Common myeloid progenitor, CD34-positive (primary cell): ENCODE measurements at regions not wholly inside any gene's neighbourhood (a gene's known extent, or its start where the extent isn't known, plus 50 kb on each side); places are given as distances from the start of the nearest gene placed in this dataset.
"Not testable (repeated sequence)": the region's sequence is repeated elsewhere in the genome, so short reads cannot be mapped to it uniquely, and the experiment has no call there.

Experiments
- CTCF ChIA-PET: fragments of 350-600 bp; sonication (Branson Sonifier 250); formaldehyde crosslinking; loops from one replicate; lab custom pipeline; 2021; ENCODE audit warnings: antibody characterized with exemption; lab: Charles Lee
- POLR2A ChIA-PET: fragments of 350-600 bp; sonication (Branson Sonifier 250); formaldehyde crosslinking; loops from one replicate; lab custom pipeline; 2021; ENCODE audit warnings: antibody characterized with exemption; lab: Charles Lee
- DNase-seq, 3 donors: peaks; one replicate each; pipeline versions ENCODE4 v3.0.0 to v3.0.0-alpha.2; 2013
- H3K27ac ChIP-seq, 2 experiments: 1 replicate in 1 of 2; 2 replicates in 1 of 2; pipeline ENCODE4 v1.7.0; 2013; ENCODE audit warnings: inconsistent platforms in 2 of 2, low read length in 2 of 2, mild to moderate bottlenecking in 2 of 2, low read depth in 1 of 2, moderate library complexity in 1 of 2; ENCODE audit not compliant: severe bottlenecking in 2 of 2, insufficient read depth in 1 of 2, poor library complexity in 1 of 2
- H3K27me3 ChIP-seq, 5 experiments: replicated peaks in 2 of 5; 1 replicate in 3 of 5; 2 replicates in 2 of 5; pipeline versions ENCODE4 v1.6.1 to v1.7.0; 2013; ENCODE audit warnings: low read length in 4 of 5, mild to moderate bottlenecking in 2 of 5, moderate library complexity in 2 of 5, inconsistent platforms in 1 of 5; ENCODE audit not compliant: insufficient read depth in 5 of 5, control insufficient read depth in 4 of 5
- H3K36me3 ChIP-seq, 4 experiments: 1 replicate in 2 of 4; 2 replicates in 2 of 4; pipeline versions ENCODE4 v1.6.1 to v1.7.0; 2013; ENCODE audit warnings: low read length in 3 of 4, control low read depth in 1 of 4, mild to moderate bottlenecking in 1 of 4; ENCODE audit not compliant: control insufficient read depth in 4 of 4, insufficient read depth in 4 of 4
- H3K4me1 ChIP-seq, 4 experiments: 1 replicate in 3 of 4; 2 replicates in 1 of 4; pipeline versions ENCODE4 v1.6.1 to v1.7.1; 2013; ENCODE audit warnings: low read length in 3 of 4, mild to moderate bottlenecking in 3 of 4, control low read depth in 1 of 4, inconsistent platforms in 1 of 4, moderate library complexity in 1 of 4; ENCODE audit not compliant: control insufficient read depth in 4 of 4, insufficient read depth in 4 of 4; ENCODE audit errors: control extremely low read depth in 1 of 4
- H3K4me3 ChIP-seq, 7 experiments: 1 replicate in 4 of 7; 2 replicates in 3 of 7; pipeline versions ENCODE4 v1.5.1 to v1.7.0; 2013; ENCODE audit warnings: mild to moderate bottlenecking in 7 of 7, low read length in 6 of 7, moderate library complexity in 6 of 7, inconsistent platforms in 2 of 7, low read depth in 2 of 7, control low read depth in 1 of 7; ENCODE audit not compliant: insufficient read depth in 4 of 7, control insufficient read depth in 1 of 7; ENCODE audit errors: extremely low read depth in 1 of 7
- H3K9me3 ChIP-seq, 5 experiments: 1 replicate in 4 of 5; 2 replicates in 1 of 5; pipeline versions ENCODE4 v1.6.1 to v1.7.1; 2013; ENCODE audit warnings: low read length in 4 of 5, mild to moderate bottlenecking in 2 of 5, inconsistent platforms in 1 of 5, low read depth in 1 of 5, moderate library complexity in 1 of 5; ENCODE audit not compliant: control insufficient read depth in 4 of 5, insufficient read depth in 2 of 5; ENCODE audit errors: control extremely low read depth in 1 of 5
- WGBS: methylation state at CpG from one replicate; pipeline ENCODE4 v1.1.5; 2013; ENCODE audit not compliant: insufficient coverage; 5-methylcytosine and 5-hydroxymethylcytosine counted together

- ChIA-PET CTCF (interaction anchor here (0.6 to 0.7 kb wide), 2 partner anchors 26 to 985 kb away, joined by 3 read pairs; no protein-coding TSS in a partner anchor), POLR2A (no interaction called here)
- H3K4me3 ChIP-seq: no peak overlapping the region
- WGBS: 100% methylated on average over 2 of the region's 3 CpGs
- no peaks in the 10 kb centered on the region for H3K27me3 ChIP-seq
- H3K27ac ChIP-seq: no peak overlapping the region
- no peaks in the 10 kb centered on the region for H3K9me3 ChIP-seq
- H3K36me3 ChIP-seq: no peaks in the 10 kb centered on the region
- H3K4me1 ChIP-seq: no peaks in the 10 kb centered on the region
- DNase-seq: no peak
These were observed 204.5 kb downstream of the TXNL1 start for GRCh38 chr18:56433919-56434318.

- no peaks in the 10 kb centered on the region for H3K4me1 ChIP-seq
- no peak overlapping the region for H3K4me3 ChIP-seq
- POLR2A ChIA-PET: interaction anchor here (0.6 kb wide), 1 partner anchor 410 kb away, joined by 4 read pairs; no protein-coding TSS in a partner anchor
- no peak for DNase-seq
- no peaks in the 10 kb centered on the region for H3K27me3 ChIP-seq
- no peak overlapping the region for H3K27ac ChIP-seq
- no peaks in the 10 kb centered on the region for H3K36me3 ChIP-seq
- peaks cover 0 to 13% (median 0%) of the 10 kb centered on the region in 5 experiments for H3K9me3 ChIP-seq
- CTCF ChIA-PET: no interaction called here
These were observed 206.8 kb downstream of the TXNL1 start for GRCh38 chr18:56431551-56431950.

GRCh38 chr18:56423626-56424025, 214.8 kb downstream of the TXNL1 start:
- Histone ChIP-seq H3K27me3 (no peaks in the 10 kb centered on the region), H3K4me3 (no peak overlapping the region), H3K4me1 (no peaks in the 10 kb centered on the region), H3K36me3 (no peaks in the 10 kb centered on the region), H3K9me3 (peaks cover 0 to 20% (median 0%) of the 10 kb centered on the region in 5 experiments), H3K27ac (no peak overlapping the region)
- no peak for DNase-seq
- POLR2A ChIA-PET: no interaction called here
- CTCF ChIA-PET: no interaction called here

- peaks cover 0 to 8% (median 0%) of the 10 kb centered on the region in 5 experiments for H3K9me3 ChIP-seq
- no peaks in the 10 kb centered on the region for H3K36me3 ChIP-seq
- no peak overlapping the region for H3K27ac ChIP-seq
- CTCF ChIA-PET: no interaction called here
- POLR2A ChIA-PET: no interaction called here
- H3K4me3 ChIP-seq: no peak overlapping the region
- no peak for DNase-seq
- H3K27me3 ChIP-seq: no peaks in the 10 kb centered on the region
- WGBS: 93% methylated on average over 2 of the region's 2 CpGs
- no peaks in the 10 kb centered on the region for H3K4me1 ChIP-seq
These were observed 216.7 kb downstream of the TXNL1 start for GRCh38 chr18:56421647-56422046.

GRCh38 chr18:56420868-56421267, 217.5 kb downstream of the TXNL1 start:
- POLR2A ChIA-PET, H3K9me3 ChIP-seq, CTCF ChIA-PET, H3K4me1 ChIP-seq, H3K27ac ChIP-seq, H3K36me3 ChIP-seq, H3K27me3 ChIP-seq, DNase-seq, H3K4me3 ChIP-seq: not testable (repeated sequence)
- WGBS: 100% methylated on average over 2 of the region's 5 CpGs

GRCh38 chr18:56414357-56414756, 224.0 kb downstream of the TXNL1 start:
- Histone ChIP-seq H3K4me1 (no peaks in the 10 kb centered on the region), H3K36me3 (no peaks in the 10 kb centered on the region), H3K9me3 (peaks cover 0 to 15% (median 5%) of the 10 kb centered on the region in 5 experiments), H3K4me3 (no peak overlapping the region), H3K27me3 (no peaks in the 10 kb centered on the region), H3K27ac (no peak overlapping the region)
- ChIA-PET CTCF (no interaction called here), POLR2A (no interaction called here)
- DNase-seq: no peak
- whole genome bisulfite sequencing: 100% methylated on average over 2 of the region's 2 CpGs

- Histone ChIP-seq H3K27ac (no peak overlapping the region), H3K27me3 (no peaks in the 10 kb centered on the region), H3K36me3 (no peaks in the 10 kb centered on the region), H3K4me1 (no peaks in the 10 kb centered on the region), H3K4me3 (no peak overlapping the region), H3K9me3 (peaks cover 0 to 15% (median 5%) of the 10 kb centered on the region in 5 experiments)
- CTCF ChIA-PET: no interaction called here
- WGBS: 100% methylated on average over 2 of the region's 3 CpGs
- POLR2A ChIA-PET: no interaction called here
- no peak for DNase-seq
These were observed 224.5 kb downstream of the TXNL1 start for GRCh38 chr18:56413862-56414261.
